Endothelial cell of umbilical vein (primary cell): ENCODE measurements at regions not wholly inside any gene's neighbourhood (a gene's known extent, or its start where the extent isn't known, plus 50 kb on each side); places are given as distances from the start of the nearest gene placed in this dataset.

Source experiments
- BruUV-seq: library from RNA; stranded (reverse); fragments of 400-500 nt; replicated peaks from 2 replicates; lab custom pipeline; 2021; lab: Mats Ljungman, UMichigan
- CTCF ChIA-PET: fragments of 300-600, 350-600 bp; sonication (Branson Sonifier 250); formaldehyde crosslinking; loops from one replicate; lab custom pipeline; 2021; ENCODE audit warnings: antibody characterized with exemption, inconsistent platforms; lab: Charles Lee
- POLR2A ChIA-PET: fragments of 300-600, 350-600 bp; sonication (Branson Sonifier 250); formaldehyde crosslinking; loops from one replicate; lab custom pipeline; 2021; ENCODE audit warnings: antibody characterized with exemption, inconsistent platforms; lab: Charles Lee
- DNase-seq: peaks from one replicate; pipeline ENCODE4 v3.0.0-alpha.2; 2011; ENCODE audit warnings: low read depth, low spot score
- FAIRE-seq: peaks from 2 replicates; lab custom pipeline; 2011; peaks lifted over from hg19 to GRCh38; lab: Jason Lieb, UNC
- H2AFZ ChIP-seq: 2 replicates; pipeline ENCODE4 v1.6.0; 2012; ENCODE audit warnings: low read depth, low read length, control low read depth, inconsistent platforms
- H3K27ac ChIP-seq: 2 replicates; pipeline ENCODE4 v1.5.1; 2011; ENCODE audit warnings: low read depth, mild to moderate bottlenecking, control low read depth, low read length, moderate library complexity; ENCODE audit not compliant: insufficient read depth
- H3K27me3 ChIP-seq, 2 experiments: 2 replicates each; pipeline versions ENCODE4 v1.6.0 to v1.6.1; 2011; ENCODE audit warnings: low read length in 2 of 2, mixed read lengths in 1 of 2; ENCODE audit not compliant: control insufficient read depth in 2 of 2, insufficient read depth in 2 of 2
- H3K36me3 ChIP-seq, 2 experiments: 2 replicates in 1 of 2; 3 replicates in 1 of 2; pipeline ENCODE4 v1.5.1; 2011; ENCODE audit warnings: low read length in 2 of 2, mild to moderate bottlenecking in 1 of 2, moderate library complexity in 1 of 2; ENCODE audit not compliant: control insufficient read depth in 2 of 2, insufficient read depth in 2 of 2; ENCODE audit errors: extremely low read depth in 1 of 2
- H3K4me1 ChIP-seq: 3 replicates; pipeline ENCODE4 v1.5.1; 2011; ENCODE audit warnings: mild to moderate bottlenecking, low read length; ENCODE audit not compliant: control insufficient read depth, insufficient read depth; ENCODE audit errors: extremely low read depth
- H3K4me2 ChIP-seq: 2 replicates; pipeline ENCODE4 v1.6.1; 2011; ENCODE audit warnings: low read length, control low read depth, mixed read lengths; ENCODE audit not compliant: insufficient read depth
- H3K4me3 ChIP-seq, 3 experiments: fragments of 200-600 bp in 1 of 3; sonication (generic), shearing (Covaris generic) in 1 of 3; replicated peaks in 1 of 3; 2 replicates each; pipeline ENCODE4 v1.5.1; 2011 to 2016; ENCODE audit warnings: control low read depth in 3 of 3, low read length in 3 of 3, mild to moderate bottlenecking in 2 of 3, inconsistent platforms in 1 of 3, low read depth in 1 of 3, moderate library complexity in 1 of 3; ENCODE audit not compliant: insufficient read depth in 1 of 3
- H3K79me2 ChIP-seq: 2 replicates; pipeline ENCODE4 v1.6.0; 2012; ENCODE audit warnings: low read length, inconsistent platforms; ENCODE audit not compliant: control insufficient read depth, insufficient read depth
- H3K9ac ChIP-seq: replicated peaks from 2 replicates; pipeline ENCODE3; 2011; ENCODE audit warnings: low read length, control low read depth; ENCODE audit not compliant: insufficient read depth; ENCODE audit errors: extremely low read depth
- H3K9me1 ChIP-seq: replicated peaks from 3 replicates; pipeline ENCODE4 v1.6.0; 2011; ENCODE audit warnings: mild to moderate bottlenecking, low read length; ENCODE audit not compliant: control insufficient read depth, insufficient read depth; ENCODE audit errors: extremely low read depth
- H3K9me3 ChIP-seq: replicated peaks from 2 replicates; pipeline ENCODE4 v1.5.1; 2012; ENCODE audit warnings: low read length, inconsistent platforms; ENCODE audit not compliant: control insufficient read depth, insufficient read depth
- H4K20me1 ChIP-seq: replicated peaks from 2 replicates; pipeline ENCODE3; 2011; ENCODE audit warnings: mild to moderate bottlenecking, low read length; ENCODE audit not compliant: control insufficient read depth, insufficient read depth; ENCODE audit errors: extremely low read depth
- CTCF ChIP-seq, 2 donors: IDR thresholded peaks; 1 replicate in 1 of 2; 2 replicates in 1 of 2; pipeline ENCODE4 v1.5.1; 2011; ENCODE audit warnings: low read length in 2 of 2, mild to moderate bottlenecking in 2 of 2, moderate library complexity in 2 of 2, control low read depth in 1 of 2, inconsistent platforms in 1 of 2, low read depth in 1 of 2; ENCODE audit not compliant: insufficient read depth in 1 of 2; ENCODE audit errors: extremely low read depth in 1 of 2
- EZH2 ChIP-seq: IDR thresholded peaks from 2 replicates; pipeline ENCODE4 v1.6.1; 2012; ENCODE audit warnings: borderline replicate concordance, low read depth, mild to moderate bottlenecking, moderate library complexity, low read length, inconsistent platforms; ENCODE audit not compliant: severe bottlenecking
- FOS ChIP-seq: IDR thresholded peaks from 2 replicates; pipeline ENCODE4 v1.6.1; 2011; ENCODE audit warnings: mild to moderate bottlenecking, low read length, moderate library complexity, borderline replicate concordance; ENCODE audit not compliant: insufficient read depth
- GATA2 ChIP-seq: IDR thresholded peaks from 2 replicates; pipeline ENCODE4 v1.7.0; 2011; ENCODE audit warnings: low read depth, mild to moderate bottlenecking, moderate library complexity, mixed read lengths, low read length; ENCODE audit not compliant: insufficient read length, insufficient read depth
- JUN ChIP-seq: IDR thresholded peaks from 2 replicates; pipeline ENCODE4 v1.6.1; 2011; ENCODE audit warnings: borderline replicate concordance, low read depth; ENCODE audit not compliant: insufficient read length, insufficient read depth
- MAX ChIP-seq: IDR thresholded peaks from 2 replicates; pipeline ENCODE4 v1.6.1; 2011; ENCODE audit not compliant: insufficient read depth, insufficient read length
- MYC ChIP-seq: IDR thresholded peaks from one replicate; pipeline ENCODE4 v1.6.1; 2011; ENCODE audit warnings: mild to moderate bottlenecking, low read depth, low read length
- POLR2A ChIP-seq: IDR thresholded peaks from 2 replicates; pipeline ENCODE4 v1.6.1; 2012; ENCODE audit warnings: low read depth, mild to moderate bottlenecking, control low read depth, low read length
- POLR2AphosphoS5 ChIP-seq: IDR thresholded peaks from 2 replicates; pipeline ENCODE4 v1.6.1; 2012; ENCODE audit warnings: low read depth, mild to moderate bottlenecking, control low read depth, low read length, moderate library complexity; ENCODE audit not compliant: insufficient read depth
- dilution Hi-C: fragments of 300-500 bp; cut with MboI; formaldehyde crosslinking; loops from one replicate; pipeline ENCODE4 v1.15.0; 2019; ENCODE audit warnings: low sequenced_read_pairs; ENCODE audit not compliant: extremely low pct_ligation_motif_present
- intact Hi-C: fragments of 100-400 bp; cut with micrococcal nuclease; formaldehyde crosslinking; loops from one replicate; pipeline ENCODE4 v1.10.0; 2022

- Histone ChIP-seq H3K79me2 (no peaks in the 10 kb centered on the region), H3K4me3 (no peak overlapping the region), H4K20me1 (peaks cover 2% of the 10 kb centered on the region), H3K36me3 (no peaks in the 10 kb centered on the region), H3K4me2 (no peak overlapping the region), H3K27me3 (no peaks in the 10 kb centered on the region), H3K4me1 (no peaks in the 10 kb centered on the region), H3K27ac (no peak overlapping the region), H2AFZ (no peak overlapping the region), H3K9me3 (no peaks in the 10 kb centered on the region), H3K9ac (no peak overlapping the region), H3K9me1 (no peaks in the 10 kb centered on the region)
- DNase-seq (no peak), FAIRE-seq (no peak)
- intact Hi-C loops (no loop called here), dilution Hi-C loops (no loop called here)
- TF ChIP-seq EZH2: no peak
- ChIA-PET POLR2A (no interaction called here), CTCF (no interaction called here)
- no TSS peak for BruUV-seq
These were observed 90.4 kb upstream of the PCDH10 start for GRCh38 chr4:133058701-133059100.

GRCh38 chr4:133059117-133059516, 90.0 kb upstream of the PCDH10 start:
- dilution Hi-C loops: no loop called here
- Histone ChIP-seq H3K9ac (no peak overlapping the region), H3K9me1 (no peaks in the 10 kb centered on the region), H3K27me3 (no peaks in the 10 kb centered on the region), H3K36me3 (no peaks in the 10 kb centered on the region), H3K79me2 (no peaks in the 10 kb centered on the region), H3K9me3 (no peaks in the 10 kb centered on the region), H3K4me2 (no peak overlapping the region), H3K4me3 (no peak overlapping the region), H4K20me1 (peaks cover 2% of the 10 kb centered on the region), H3K4me1 (no peaks in the 10 kb centered on the region), H3K27ac (no peak overlapping the region), H2AFZ (no peak overlapping the region)
- intact Hi-C loops: no loop called here
- DNase-seq: no peak
- TF ChIP-seq CTCF (IDR thresholded peaks at IDR 0.05; ENCODE audit: extremely low read depth in 1 of 2, insufficient read depth in 1 of 2, low read depth in 1 of 2, low read length in 2 of 2) (no peak), EZH2 (no peak), JUN (no peak), MYC (no peak), POLR2A (no peak), POLR2AphosphoS5 (no peak), MAX (no peak), GATA2 (no peak), FOS (no peak)
- no peak for FAIRE-seq
- ChIA-PET CTCF (interaction anchor here (1.4 kb wide), 1 partner anchor 88 kb away, joined by 4 read pairs; no protein-coding TSS in a partner anchor), POLR2A (no interaction called here)
- no TSS peak for BruUV-seq
